B cell (primary cell): ENCODE measurements at regions not wholly inside any gene's neighbourhood (a gene's known extent, or its start where the extent isn't known, plus 50 kb on each side); places are given as distances from the start of the nearest gene placed in this dataset.

Source experiments
- ATAC-seq: fragments of 200-7000 bp; cut with Tn5 transposase; one replicate; pipeline ENCODE4 v1.10.0; 2021; ENCODE audit warnings: low read depth, mild to moderate bottlenecking, moderate number of reproducible peaks, moderate library complexity
- CTCF ChIA-PET: fragments of 350-600 bp; sonication (Branson Sonifier 250); formaldehyde crosslinking; loops from one replicate; lab custom pipeline; 2021; ENCODE audit warnings: antibody characterized with exemption, inconsistent platforms; lab: Charles Lee
- POLR2A ChIA-PET: fragments of 350-600 bp; sonication (Branson Sonifier 250); formaldehyde crosslinking; loops from one replicate; lab custom pipeline; 2021; ENCODE audit warnings: antibody characterized with exemption; lab: Charles Lee
- DNase-seq: peaks from one replicate; pipeline ENCODE4 v3.0.0; 2013
- H2AFZ ChIP-seq: 2 replicates; pipeline ENCODE4 v1.6.1; 2012; ENCODE audit warnings: mild to moderate bottlenecking, low read depth, low read length; ENCODE audit not compliant: insufficient read depth, poor library complexity, severe bottlenecking
- H3K27ac ChIP-seq, 2 donors: 1 replicate in 1 of 2; 2 replicates in 1 of 2; pipeline ENCODE4 v1.5.1; 2012 to 2013; ENCODE audit warnings: low read length in 2 of 2, mild to moderate bottlenecking in 2 of 2, moderate library complexity in 1 of 2
- H3K27me3 ChIP-seq, 4 experiments: fragments of 200-600 bp in 1 of 4; sonication (generic) in 1 of 4; replicated peaks in 1 of 4; 1 replicate in 2 of 4; 2 replicates in 2 of 4; pipeline versions ENCODE4 v1.6.1 to v1.7.0; 2013 to 2016; ENCODE audit warnings: low read length in 3 of 4, mild to moderate bottlenecking in 2 of 4, mixed read lengths in 1 of 4, moderate library complexity in 1 of 4; ENCODE audit not compliant: insufficient read depth in 4 of 4, control insufficient read depth in 3 of 4; ENCODE audit errors: control extremely low read depth in 1 of 4
- H3K36me3 ChIP-seq, 2 experiments: replicated peaks in 1 of 2; 1 replicate in 1 of 2; 2 replicates in 1 of 2; pipeline versions ENCODE4 v1.6.1 to v1.7.1; 2013; ENCODE audit warnings: low read length in 1 of 2; ENCODE audit not compliant: insufficient read depth in 2 of 2, control insufficient read depth in 1 of 2; ENCODE audit errors: control extremely low read depth in 1 of 2, extremely low read depth in 1 of 2
- H3K4me1 ChIP-seq, 2 donors: fragments of 200-600 bp in 1 of 2; sonication (generic) in 1 of 2; 1 replicate in 1 of 2; 2 replicates in 1 of 2; pipeline versions ENCODE4 v1.5.1 to v1.6.1; 2013 to 2017; ENCODE audit warnings: low read length in 2 of 2; ENCODE audit not compliant: control insufficient read depth in 2 of 2, insufficient read depth in 2 of 2
- H3K4me2 ChIP-seq: replicated peaks from 2 replicates; pipeline ENCODE3; 2012; ENCODE audit warnings: mild to moderate bottlenecking, low read depth, low read length; ENCODE audit not compliant: poor library complexity, severe bottlenecking
- H3K4me3 ChIP-seq, 5 experiments: fragments of 200-600 bp in 1 of 5; sonication (generic) in 1 of 5; 1 replicate in 3 of 5; 2 replicates in 2 of 5; pipeline versions ENCODE4 v1.5.1 to v1.7.0; 2011 to 2016; ENCODE audit warnings: low read length in 4 of 5, mild to moderate bottlenecking in 4 of 5, low read depth in 2 of 5, control low read depth in 1 of 5, moderate library complexity in 1 of 5; ENCODE audit not compliant: insufficient read depth in 1 of 5; ENCODE audit errors: control extremely low read depth in 1 of 5, extremely low read depth in 1 of 5
- H3K79me2 ChIP-seq: fragments of 200-600 bp; sonication (generic); one replicate; pipeline ENCODE4 v1.6.0; 2016; ENCODE audit warnings: low read length; ENCODE audit not compliant: control insufficient read depth, insufficient read depth
- H3K9ac ChIP-seq: fragments of 200-600 bp; sonication (generic); 2 replicates; pipeline ENCODE4 v1.6.1; 2017; ENCODE audit warnings: mild to moderate bottlenecking, low read length, moderate library complexity
- H3K9me3 ChIP-seq, 3 donors: one replicate each; pipeline versions ENCODE4 v1.6.1 to v1.7.1; 2013; ENCODE audit warnings: low read length in 2 of 3; ENCODE audit not compliant: control insufficient read depth in 2 of 3, insufficient read depth in 1 of 3; ENCODE audit errors: control extremely low read depth in 1 of 3
- H4K20me1 ChIP-seq: 2 replicates; pipeline ENCODE4 v1.6.0; 2012; ENCODE audit warnings: mild to moderate bottlenecking, low read length; ENCODE audit not compliant: insufficient read depth, control insufficient read depth, poor library complexity, severe bottlenecking
- H3K27ac Mint-ChIP-seq: one replicate; pipeline ENCODE4 v1.8.0; 2021; ENCODE audit warnings: mixed read lengths
- H3K27me3 Mint-ChIP-seq: one replicate; pipeline ENCODE4 v1.8.0; 2021; ENCODE audit warnings: mixed read lengths
- H3K4me1 Mint-ChIP-seq: one replicate; pipeline ENCODE4 v1.8.0; 2021; ENCODE audit warnings: mixed read lengths
- H3K4me3 Mint-ChIP-seq: one replicate; pipeline ENCODE4 v1.8.0; 2021; ENCODE audit warnings: mixed read lengths
- H3K9me3 Mint-ChIP-seq: one replicate; pipeline ENCODE4 v1.8.0; 2022; ENCODE audit warnings: mixed read lengths; ENCODE audit not compliant: insufficient read depth
- EZH2 ChIP-seq: IDR thresholded peaks from 2 replicates; pipeline ENCODE4 v1.6.1; 2012; ENCODE audit warnings: borderline replicate concordance, low read depth, mild to moderate bottlenecking, moderate library complexity, low read length; ENCODE audit not compliant: insufficient read depth, poor library complexity, severe bottlenecking
- WGBS: methylation state at CpG from one replicate; pipeline ENCODE4 v1.1.5; 2013; ENCODE audit warnings: missing lambda C conversion rate; ENCODE audit not compliant: insufficient coverage; 5-methylcytosine and 5-hydroxymethylcytosine counted together
- intact Hi-C: fragments of 100-400 bp; cut with micrococcal nuclease; formaldehyde crosslinking; loops from one replicate; pipeline ENCODE4 v1.10.0; 2022
- TF ChIP-seq, protein P1 (sequence below): fragments of 200-600 bp; IDR thresholded peaks from one replicate; pipeline ENCODE4 v1.8.0; 2022; ENCODE audit warnings: antibody characterized with exemption, mild to moderate bottlenecking

DNA sequence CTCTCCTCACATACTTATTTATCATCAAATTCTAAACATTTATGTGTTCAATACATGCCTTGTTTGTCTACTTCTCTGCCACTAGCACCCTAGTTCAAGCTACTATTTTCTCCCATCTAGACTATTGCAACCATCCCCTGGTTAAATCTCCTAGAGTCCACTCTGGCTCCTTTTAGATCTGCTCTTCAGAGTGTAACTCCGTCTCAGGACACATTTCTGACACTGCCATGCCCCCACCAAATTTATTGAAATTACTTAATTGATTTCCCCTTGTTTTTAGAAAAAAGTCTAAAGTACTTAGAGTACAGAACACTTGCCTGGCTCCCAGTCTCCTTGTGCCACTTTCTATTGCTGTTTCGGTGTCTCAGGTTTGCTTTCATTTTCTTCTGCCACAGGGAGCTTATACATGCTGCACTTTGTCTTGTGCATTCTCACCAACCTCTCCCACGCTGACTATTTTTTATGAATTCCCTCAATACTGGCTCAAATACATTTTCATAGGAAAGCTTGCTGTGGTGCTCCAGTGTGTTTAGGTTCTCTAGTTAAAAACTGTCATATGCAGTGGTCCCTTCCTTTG, 792.3 kb downstream of the DIPK2A start:
- H3K4me2 ChIP-seq = no peak overlapping the region
- 82% methylated on average over 1 of the region's 3 CpGs for WGBS
- ChIA-PET POLR2A (no interaction called here), CTCF (no interaction called here)
- no peaks in the 10 kb centered on the region for H3K4me1 ChIP-seq
- intact Hi-C loops = no loop called here
- H3K27ac Mint-ChIP-seq = no peak overlapping the region
- H3K9me3 ChIP-seq = no peaks in the 10 kb centered on the region
- no peaks in the 10 kb centered on the region for H4K20me1 ChIP-seq
- H3K79me2 ChIP-seq = no peaks in the 10 kb centered on the region
- no peak overlapping the region for H3K4me3 Mint-ChIP-seq
- no peaks in the 10 kb centered on the region for H3K4me1 Mint-ChIP-seq
- H3K27me3 ChIP-seq = no peaks in the 10 kb centered on the region
- DNase-seq (no peak), ATAC-seq (no peak)
- H3K27ac ChIP-seq = no peak overlapping the region
- H3K9me3 Mint-ChIP-seq = no peaks in the 10 kb centered on the region
- no peak overlapping the region for H3K9ac ChIP-seq
- H3K36me3 ChIP-seq = no peaks in the 10 kb centered on the region
- no peak overlapping the region for H3K4me3 ChIP-seq
- no peak overlapping the region for H2AFZ ChIP-seq
- TF ChIP-seq, protein P1, sequence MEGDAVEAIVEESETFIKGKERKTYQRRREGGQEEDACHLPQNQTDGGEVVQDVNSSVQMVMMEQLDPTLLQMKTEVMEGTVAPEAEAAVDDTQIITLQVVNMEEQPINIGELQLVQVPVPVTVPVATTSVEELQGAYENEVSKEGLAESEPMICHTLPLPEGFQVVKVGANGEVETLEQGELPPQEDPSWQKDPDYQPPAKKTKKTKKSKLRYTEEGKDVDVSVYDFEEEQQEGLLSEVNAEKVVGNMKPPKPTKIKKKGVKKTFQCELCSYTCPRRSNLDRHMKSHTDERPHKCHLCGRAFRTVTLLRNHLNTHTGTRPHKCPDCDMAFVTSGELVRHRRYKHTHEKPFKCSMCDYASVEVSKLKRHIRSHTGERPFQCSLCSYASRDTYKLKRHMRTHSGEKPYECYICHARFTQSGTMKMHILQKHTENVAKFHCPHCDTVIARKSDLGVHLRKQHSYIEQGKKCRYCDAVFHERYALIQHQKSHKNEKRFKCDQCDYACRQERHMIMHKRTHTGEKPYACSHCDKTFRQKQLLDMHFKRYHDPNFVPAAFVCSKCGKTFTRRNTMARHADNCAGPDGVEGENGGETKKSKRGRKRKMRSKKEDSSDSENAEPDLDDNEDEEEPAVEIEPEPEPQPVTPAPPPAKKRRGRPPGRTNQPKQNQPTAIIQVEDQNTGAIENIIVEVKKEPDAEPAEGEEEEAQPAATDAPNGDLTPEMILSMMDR = no peak
- TF ChIP-seq EZH2 = no peak
- no peaks in the 10 kb centered on the region for H3K27me3 Mint-ChIP-seq

DNA sequence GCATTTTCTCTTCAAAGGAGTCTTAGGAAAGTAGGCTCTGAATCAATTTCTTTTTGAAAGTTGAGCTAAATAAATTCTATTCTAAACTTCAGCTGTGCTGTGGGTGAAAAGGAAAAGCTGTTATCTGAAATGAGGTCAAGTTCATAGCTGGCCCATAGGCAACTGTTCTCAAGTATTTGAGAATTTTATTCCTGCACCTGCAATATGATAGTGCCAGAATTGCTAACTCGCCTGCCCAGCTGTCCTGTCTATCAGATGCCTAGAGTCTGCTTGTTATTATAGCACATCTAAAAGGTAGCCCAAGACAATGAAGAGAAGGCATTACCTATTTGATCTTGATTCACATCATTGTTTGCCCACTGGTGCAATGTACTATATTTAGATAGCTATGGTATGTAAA, 798.7 kb downstream of the DIPK2A start:
- Histone ChIP-seq H3K9ac (no peak overlapping the region), H3K4me2 (no peak overlapping the region), H3K4me1 (no peaks in the 10 kb centered on the region), H4K20me1 (no peaks in the 10 kb centered on the region), H3K27ac (no peak overlapping the region), H3K9me3 (no peaks in the 10 kb centered on the region), H3K36me3 (no peaks in the 10 kb centered on the region), H3K79me2 (no peaks in the 10 kb centered on the region), H2AFZ (no peak overlapping the region), H3K27me3 (no peaks in the 10 kb centered on the region), H3K4me3 (no peak overlapping the region)
- Mint-ChIP-seq H3K4me3 (no peak overlapping the region), H3K4me1 (no peaks in the 10 kb centered on the region), H3K27ac (no peak overlapping the region), H3K27me3 (no peaks in the 10 kb centered on the region), H3K9me3 (no peaks in the 10 kb centered on the region)
- POLR2A ChIA-PET = no interaction called here
- no peak for TF ChIP-seq EZH2
- TF ChIP-seq, protein P1 = no peak
- DNase-seq = no peak
- intact Hi-C loops = loop anchor here (5.0 to 10.0 kb wide), 2 partner anchors 883 to 995 kb away; no protein-coding TSS in a partner anchor
- 100% methylated on average over 1 of the region's 1 CpG for WGBS
- ATAC-seq = no peak
- CTCF ChIA-PET = no interaction called here
